ENCODE measurements at regions not wholly inside any gene's neighbourhood (a gene's known extent, or its start where the extent isn't known, plus 50 kb on each side); places are given as distances from the start of the nearest gene placed in this dataset.

DNA sequence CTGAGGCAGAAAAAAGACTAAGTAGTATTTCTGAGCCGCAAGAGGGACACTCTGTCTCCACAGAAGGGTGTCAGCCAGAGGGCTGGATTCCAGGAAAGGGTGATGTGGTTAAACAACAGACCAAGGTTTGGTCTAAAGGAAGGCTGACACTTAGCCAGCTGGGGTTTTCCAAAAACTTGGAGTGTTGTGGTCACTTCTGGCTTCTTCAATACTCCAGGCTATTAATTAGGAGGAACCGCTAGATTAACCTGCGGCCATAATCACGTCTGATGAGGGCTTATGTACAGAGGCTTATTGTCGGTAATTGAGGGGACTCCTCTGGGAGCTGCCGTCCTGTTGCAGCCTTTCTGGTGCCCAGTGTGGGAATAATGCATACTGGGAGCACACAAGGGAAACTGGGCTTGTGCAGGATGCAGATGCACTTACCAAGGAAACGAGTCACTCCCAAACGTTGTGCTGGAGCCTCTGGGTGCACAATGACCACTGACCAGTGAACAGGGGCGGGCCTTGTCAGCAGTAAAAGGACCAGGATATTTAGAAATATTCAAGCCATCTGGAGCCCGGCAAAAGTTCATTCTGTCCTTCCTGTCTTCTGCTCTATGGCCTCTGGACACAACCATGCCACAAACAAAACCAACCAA is 70.2 kb upstream of the TUT7 start:
- H3K36me3 ChIP-seq (ENCODE audit: control insufficient read depth, insufficient read depth, low read length): no peaks in the 10 kb centered on the region
- no peaks in the 10 kb centered on the region for H3K4me1 ChIP-seq (ENCODE audit: control insufficient read depth, insufficient read depth, low read length)
- no peak overlapping the region for H3K4me3 ChIP-seq (ENCODE audit: low read length)
- H3K9ac ChIP-seq (ENCODE audit: low read length): no peak overlapping the region
- peaks cover 7% of the 10 kb centered on the region for H3K27me3 ChIP-seq (ENCODE audit: control insufficient read depth, insufficient read depth, low read length)
- H3K9me3 ChIP-seq (ENCODE audit: control insufficient read depth, low read length): no peaks in the 10 kb centered on the region

DNA sequence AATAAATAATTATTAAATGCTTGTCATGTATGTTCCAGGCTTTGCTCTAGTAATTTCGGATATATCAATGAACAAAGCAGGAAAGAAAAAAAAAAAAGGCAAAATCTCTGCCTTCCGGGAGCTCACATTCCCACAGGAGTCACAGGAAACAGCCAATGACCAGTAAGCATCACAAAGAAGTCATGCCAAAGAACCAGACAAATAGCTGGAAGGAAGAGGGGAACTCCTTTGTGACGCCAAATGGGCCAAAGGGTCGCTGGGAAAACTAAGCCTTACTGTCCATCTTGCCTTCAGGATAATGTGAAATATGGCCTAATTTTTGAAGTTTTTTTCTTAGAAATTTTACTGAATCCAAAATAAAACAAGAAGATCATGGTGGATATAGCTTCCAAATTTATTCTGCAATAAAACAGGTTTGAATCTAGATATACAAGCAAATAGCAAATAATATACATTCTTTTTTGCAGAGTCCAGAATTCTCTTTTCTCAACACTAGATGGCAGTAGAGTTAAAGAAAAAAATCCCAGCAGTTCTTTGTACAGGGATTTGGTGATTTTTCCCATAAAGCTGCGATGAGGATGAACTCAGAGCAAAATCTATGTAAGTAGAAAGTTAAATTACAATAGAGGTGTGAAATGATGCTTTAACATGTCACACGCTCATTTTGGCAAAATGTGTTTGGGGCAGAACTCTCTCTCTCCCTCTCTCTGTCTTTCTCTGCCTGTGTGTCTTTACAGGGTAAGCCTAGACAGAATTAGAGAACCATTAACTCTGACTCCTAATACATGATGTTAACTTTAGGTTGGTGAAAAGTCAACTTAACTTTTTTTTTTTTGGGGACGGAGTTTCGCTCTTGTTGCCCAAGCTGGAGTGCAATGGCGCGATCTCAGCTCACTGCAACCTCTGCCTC is 60.0 kb upstream of the TUT7 start:
- Histone ChIP-seq H3K9me3 (ENCODE audit: control insufficient read depth, low read length) (no peaks in the 10 kb centered on the region), H3K4me1 (ENCODE audit: control insufficient read depth, insufficient read depth, low read length) (no peaks in the 10 kb centered on the region), H3K9ac (ENCODE audit: low read length) (no peak overlapping the region), H3K4me3 (ENCODE audit: low read length) (no peak overlapping the region), H3K27me3 (ENCODE audit: control insufficient read depth, insufficient read depth, low read length) (peaks cover 4% of the 10 kb centered on the region), H3K36me3 (ENCODE audit: control insufficient read depth, insufficient read depth, low read length) (no peaks in the 10 kb centered on the region)

GRCh38 chr9:86410281-86410680 is 56.1 kb upstream of the TUT7 start:
- H3K9me3 ChIP-seq (ENCODE audit: control insufficient read depth, low read length): no peaks in the 10 kb centered on the region
- peaks cover 6% of the 10 kb centered on the region for H3K4me1 ChIP-seq (ENCODE audit: control insufficient read depth, insufficient read depth, low read length)
- no peak overlapping the region for H3K9ac ChIP-seq (ENCODE audit: low read length)
- H3K4me3 ChIP-seq (ENCODE audit: low read length): no peak overlapping the region
- no peaks in the 10 kb centered on the region for H3K36me3 ChIP-seq (ENCODE audit: control insufficient read depth, insufficient read depth, low read length)
- peaks cover 4% of the 10 kb centered on the region for H3K27me3 ChIP-seq (ENCODE audit: control insufficient read depth, insufficient read depth, low read length)

DNA sequence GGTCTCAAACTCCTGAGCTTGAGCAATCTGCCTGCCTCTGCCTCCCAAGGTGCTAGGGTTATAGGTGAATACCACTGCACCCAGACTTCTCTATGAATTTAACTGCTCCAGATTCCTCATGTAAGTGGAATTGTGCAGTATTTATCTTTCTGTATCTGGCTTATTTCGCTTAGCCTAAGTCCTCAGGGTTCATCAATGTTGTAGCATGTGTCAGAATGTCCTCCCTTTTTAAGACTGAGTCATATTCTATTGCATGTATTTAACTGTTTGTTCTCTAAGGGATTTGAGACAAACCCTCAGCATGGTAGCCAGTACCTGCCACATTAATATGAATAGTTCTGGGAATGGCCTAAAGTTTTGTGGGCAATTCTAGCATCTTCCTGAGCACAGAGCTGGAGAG is 53.9 kb upstream of the TUT7 start:
- Histone ChIP-seq H3K9me3 (ENCODE audit: control insufficient read depth, low read length) (no peaks in the 10 kb centered on the region), H3K4me1 (ENCODE audit: control insufficient read depth, insufficient read depth, low read length) (peaks cover 11% of the 10 kb centered on the region), H3K4me3 (ENCODE audit: low read length) (no peak overlapping the region), H3K9ac (ENCODE audit: low read length) (no peak overlapping the region), H3K36me3 (ENCODE audit: control insufficient read depth, insufficient read depth, low read length) (no peaks in the 10 kb centered on the region), H3K27me3 (ENCODE audit: control insufficient read depth, insufficient read depth, low read length) (peaks cover 4% of the 10 kb centered on the region)

DNA sequence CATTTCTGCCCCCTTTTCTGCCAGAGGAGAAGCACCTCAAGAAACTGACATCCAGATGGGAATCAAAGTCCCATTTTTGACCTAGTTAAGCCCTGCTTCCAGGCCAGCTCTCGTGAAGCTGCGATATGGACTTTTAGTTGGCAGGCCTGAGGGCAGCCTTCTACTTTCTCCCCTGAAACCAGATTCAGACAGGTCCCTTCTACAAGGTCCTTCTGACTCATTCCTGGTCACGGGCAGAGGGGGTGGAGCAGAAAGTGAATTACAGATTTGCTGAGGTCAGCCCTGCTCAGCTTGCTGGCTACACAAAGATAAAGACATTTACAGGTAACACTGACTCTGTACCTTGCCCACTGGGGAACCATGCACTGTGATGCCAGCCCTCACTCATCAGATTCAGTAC is 52.8 kb upstream of the TUT7 start:
- peaks cover 4% of the 10 kb centered on the region for H3K27me3 ChIP-seq (ENCODE audit: control insufficient read depth, insufficient read depth, low read length)
- H3K4me3 ChIP-seq (ENCODE audit: low read length): no peak overlapping the region
- H3K4me1 ChIP-seq (ENCODE audit: control insufficient read depth, insufficient read depth, low read length): peaks cover 11% of the 10 kb centered on the region
- no peaks in the 10 kb centered on the region for H3K9me3 ChIP-seq (ENCODE audit: control insufficient read depth, low read length)
- no peak overlapping the region for H3K9ac ChIP-seq (ENCODE audit: low read length)
- H3K36me3 ChIP-seq (ENCODE audit: control insufficient read depth, insufficient read depth, low read length): no peaks in the 10 kb centered on the region

DNA sequence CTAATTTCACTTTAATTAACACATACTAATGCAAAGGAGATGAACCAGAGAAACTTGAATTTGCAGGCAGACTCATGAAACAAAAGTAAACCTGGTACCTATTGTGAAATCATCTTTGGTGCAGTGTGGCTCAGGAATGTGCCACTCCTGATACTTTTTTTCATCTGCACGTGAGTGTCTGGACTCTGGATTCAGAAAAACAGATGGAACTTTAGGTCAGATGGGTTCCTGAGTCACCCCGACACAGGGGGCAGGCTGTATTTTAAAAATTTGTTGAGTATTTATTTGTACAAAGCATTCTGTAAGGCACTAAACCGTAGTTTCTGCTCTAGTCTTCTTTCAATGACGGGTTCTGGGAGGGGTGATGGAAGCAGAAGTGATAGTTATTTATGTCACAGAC is 52.2 kb upstream of the TUT7 start:
- Histone ChIP-seq H3K27me3 (ENCODE audit: control insufficient read depth, insufficient read depth, low read length) (peaks cover 4% of the 10 kb centered on the region), H3K4me1 (ENCODE audit: control insufficient read depth, insufficient read depth, low read length) (peaks cover 11% of the 10 kb centered on the region), H3K9ac (ENCODE audit: low read length) (no peak overlapping the region), H3K9me3 (ENCODE audit: control insufficient read depth, low read length) (no peaks in the 10 kb centered on the region), H3K36me3 (ENCODE audit: control insufficient read depth, insufficient read depth, low read length) (no peaks in the 10 kb centered on the region), H3K4me3 (ENCODE audit: low read length) (no peak overlapping the region)

GRCh38 chr9:86405926-86406325 is 51.7 kb upstream of the TUT7 start:
- H3K9ac ChIP-seq (ENCODE audit: low read length): no peak overlapping the region
- H3K4me1 ChIP-seq (ENCODE audit: control insufficient read depth, insufficient read depth, low read length): peaks cover 11% of the 10 kb centered on the region
- peaks cover 4% of the 10 kb centered on the region for H3K27me3 ChIP-seq (ENCODE audit: control insufficient read depth, insufficient read depth, low read length)
- no peaks in the 10 kb centered on the region for H3K36me3 ChIP-seq (ENCODE audit: control insufficient read depth, insufficient read depth, low read length)
- no peak overlapping the region for H3K4me3 ChIP-seq (ENCODE audit: low read length)
- no peaks in the 10 kb centered on the region for H3K9me3 ChIP-seq (ENCODE audit: control insufficient read depth, low read length)

GRCh38 chr9:86405086-86405491 is 50.9 kb upstream of the TUT7 start:
- Histone ChIP-seq H3K27me3 (ENCODE audit: control insufficient read depth, insufficient read depth, low read length) (no peaks in the 10 kb centered on the region), H3K4me3 (ENCODE audit: low read length) (no peak overlapping the region), H3K9ac (ENCODE audit: low read length) (no peak overlapping the region), H3K36me3 (ENCODE audit: control insufficient read depth, insufficient read depth, low read length) (no peaks in the 10 kb centered on the region), H3K4me1 (ENCODE audit: control insufficient read depth, insufficient read depth, low read length) (peaks cover 11% of the 10 kb centered on the region), H3K9me3 (ENCODE audit: control insufficient read depth, low read length) (no peaks in the 10 kb centered on the region)
